Body of pancreas (tissue), 4 donors: ENCODE measurements at regions not wholly inside any gene's neighbourhood (a gene's known extent, or its start where the extent isn't known, plus 50 kb on each side); places are given as distances from the start of the nearest gene placed in this dataset.

ENCODE experiments used
- ATAC-seq: fragments of 150-250 bp; one replicate; pipeline ENCODE4 v1.9.1; 2016
- DNase-seq, 4 donors: peaks; one replicate each; pipeline ENCODE4 v3.0.0-alpha.2; 2019
- H3K27ac ChIP-seq, 4 donors: fragments of 200-600 bp; sonication (generic); 1 replicate in 3 of 4; 2 replicates in 1 of 4; pipeline versions ENCODE4 v1.5.1 to v1.6.1; 2016 to 2019; ENCODE audit warnings: mild to moderate bottlenecking in 1 of 4, mixed read lengths in 1 of 4, moderate library complexity in 1 of 4
- H3K27me3 ChIP-seq, 2 donors: fragments of 200-600 bp; sonication (generic); one replicate each; pipeline ENCODE4 v1.6.0; 2016; ENCODE audit warnings: mild to moderate bottlenecking in 1 of 2
- H3K36me3 ChIP-seq, 2 donors: fragments of 200-600 bp; sonication (generic); replicated peaks in 1 of 2; 2 replicates each; pipeline ENCODE4 v1.5.1; 2016; ENCODE audit warnings: low read depth in 2 of 2; ENCODE audit not compliant: insufficient read depth in 1 of 2
- H3K4me1 ChIP-seq: fragments of 200-600 bp; sonication (generic); one replicate; pipeline ENCODE4 v1.6.0; 2016
- H3K4me3 ChIP-seq, 2 donors: fragments of 200-600 bp; sonication (generic); 1 replicate in 1 of 2; 2 replicates in 1 of 2; pipeline ENCODE4 v1.5.1; 2016 to 2019
- H3K9me3 ChIP-seq, 3 donors: fragments of 200-600 bp; sonication (generic); 1 replicate in 2 of 3; 2 replicates in 1 of 3; pipeline ENCODE4 v1.5.1; 2016
- CTCF ChIP-seq, 7 experiments: fragments of 450-650 bp in 4 of 7; fragments of 200-600 bp in 3 of 7; sonication (generic) in 3 of 7; IDR thresholded peaks; one replicate each; pipeline ENCODE4 v1.5.1; 2016 to 2019; ENCODE audit warnings: antibody characterized with exemption in 7 of 7
- POLR2A ChIP-seq, 3 donors: fragments of 450-650 bp; IDR thresholded peaks; one replicate each; pipeline ENCODE4 v1.6.1; 2016; ENCODE audit warnings: antibody characterized with exemption in 3 of 3, mild to moderate bottlenecking in 2 of 3
- WGBS, 2 donors: methylation state at CpG; one replicate each; pipeline ENCODE4 v1.1.5; 2017; 5-methylcytosine and 5-hydroxymethylcytosine counted together
- intact Hi-C: fragments of 100-400 bp; cut with DNase I; formaldehyde crosslinking; loops from one replicate; pipeline ENCODE4 v1.15.1; 2023

DNA sequence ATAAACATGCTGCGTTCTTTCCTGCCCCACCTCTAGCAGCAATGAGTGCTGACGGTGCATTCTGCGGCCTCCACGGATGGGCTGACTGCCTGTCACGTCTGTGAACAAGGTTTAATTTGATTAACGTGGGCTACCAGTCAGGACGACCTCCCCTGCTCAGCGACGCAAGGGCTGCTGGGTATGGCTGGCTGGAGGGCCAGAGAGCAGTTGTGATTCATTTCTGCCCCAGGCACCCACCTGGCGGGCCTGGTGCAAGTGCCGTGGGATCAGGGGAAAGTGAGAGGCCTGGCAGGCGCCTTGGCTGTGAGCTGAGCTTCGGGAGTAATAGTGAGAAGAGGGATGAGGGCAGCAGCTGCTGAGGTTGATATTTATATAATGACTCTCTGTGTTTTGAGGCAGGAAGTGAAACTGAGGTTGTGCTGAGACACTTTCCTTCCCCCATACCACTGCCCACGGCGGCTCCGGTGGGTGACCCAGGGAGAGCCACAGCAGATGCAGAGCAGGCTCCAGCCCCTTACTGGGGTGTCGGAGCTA lies 190.4 kb upstream of the BCL6 start:
- intact Hi-C loops = no loop called here
- H3K27ac ChIP-seq = no peak overlapping the region
- no peak overlapping the region for H3K4me3 ChIP-seq
- ATAC-seq (no peak), DNase-seq (peak in 1 of 4 donors; percentile 6)
- WGBS, 2 donors = 79 to 89% methylated on average over 17 of the region's 17 CpGs
- TF ChIP-seq CTCF (IDR thresholded peaks at IDR 0.05) (no peak), POLR2A (IDR thresholded peaks at IDR 0.05) (no peak)
- H3K9me3 ChIP-seq = no peaks in the 10 kb centered on the region
- no peaks in the 10 kb centered on the region for H3K4me1 ChIP-seq
- H3K27me3 ChIP-seq = no peaks in the 10 kb centered on the region
- H3K36me3 ChIP-seq = no peaks in the 10 kb centered on the region

DNA sequence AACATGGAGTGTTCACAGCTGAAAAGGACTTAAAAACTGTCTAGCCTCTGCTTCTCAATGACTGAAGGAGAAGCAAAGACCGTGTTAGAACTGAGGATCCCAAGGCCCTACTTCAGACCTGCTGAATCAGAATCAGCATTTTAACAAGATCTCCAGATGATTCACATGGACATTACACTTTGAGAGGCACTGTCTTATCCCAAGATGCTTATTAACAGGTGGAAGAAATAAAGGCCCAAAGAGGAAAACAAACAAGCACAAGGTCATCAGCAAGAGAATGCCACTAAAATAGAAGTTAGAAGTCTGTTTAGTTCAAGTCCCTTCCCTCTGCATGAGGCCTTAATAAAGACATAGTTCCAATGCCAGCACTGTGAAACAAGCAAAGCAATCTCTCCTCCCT lies 191.4 kb upstream of the BCL6 start:
- no peak for ATAC-seq
- WGBS, 2 donors = 91 to 96% methylated on average over 1 of the region's 1 CpG
- Histone ChIP-seq H3K36me3 (no peaks in the 10 kb centered on the region), H3K27me3 (no peaks in the 10 kb centered on the region), H3K4me1 (no peaks in the 10 kb centered on the region), H3K9me3 (no peaks in the 10 kb centered on the region), H3K27ac (no peak overlapping the region), H3K4me3 (no peak overlapping the region)
- TF ChIP-seq CTCF (IDR thresholded peaks at IDR 0.05) (no peak), POLR2A (IDR thresholded peaks at IDR 0.05) (no peak)
- intact Hi-C loops = no loop called here
- no peak for DNase-seq

GRCh38 chr3:187939891-187940290 lies 194.6 kb upstream of the BCL6 start:
- H3K4me3 ChIP-seq = no peak overlapping the region

GRCh38 chr3:187941135-187941847 lies 196.0 kb upstream of the BCL6 start:
- H3K9me3 ChIP-seq = no peaks in the 10 kb centered on the region
- no peak for TF ChIP-seq POLR2A (IDR thresholded peaks at IDR 0.05)
- no peak for TF ChIP-seq CTCF (IDR thresholded peaks at IDR 0.05)
- no peak for ATAC-seq
- H3K4me1 ChIP-seq = no peaks in the 10 kb centered on the region
- H3K27ac ChIP-seq = no peak overlapping the region
- no peaks in the 10 kb centered on the region for H3K27me3 ChIP-seq
- WGBS, 2 donors = 70 to 81% methylated on average over 4 of the region's 4 CpGs
- H3K36me3 ChIP-seq = no peaks in the 10 kb centered on the region
- no peak overlapping the region for H3K4me3 ChIP-seq
- no peak for DNase-seq
- intact Hi-C loops = no loop called here

More at GRCh38 chr3:187939891-187940290, 194.6 kb upstream of the BCL6 start:
- Histone ChIP-seq H3K36me3 (no peaks in the 10 kb centered on the region), H3K27ac (no peak overlapping the region), H3K9me3 (no peaks in the 10 kb centered on the region), H3K4me1 (no peaks in the 10 kb centered on the region), H3K27me3 (no peaks in the 10 kb centered on the region)
- intact Hi-C loops = no loop called here
- DNase-seq = no peak
- TF ChIP-seq POLR2A (IDR thresholded peaks at IDR 0.05) (no peak), CTCF (IDR thresholded peaks at IDR 0.05) (no peak)
- 90 to 91% methylated on average over 2 of the region's 2 CpGs for WGBS, 2 donors
- no peak for ATAC-seq

DNA sequence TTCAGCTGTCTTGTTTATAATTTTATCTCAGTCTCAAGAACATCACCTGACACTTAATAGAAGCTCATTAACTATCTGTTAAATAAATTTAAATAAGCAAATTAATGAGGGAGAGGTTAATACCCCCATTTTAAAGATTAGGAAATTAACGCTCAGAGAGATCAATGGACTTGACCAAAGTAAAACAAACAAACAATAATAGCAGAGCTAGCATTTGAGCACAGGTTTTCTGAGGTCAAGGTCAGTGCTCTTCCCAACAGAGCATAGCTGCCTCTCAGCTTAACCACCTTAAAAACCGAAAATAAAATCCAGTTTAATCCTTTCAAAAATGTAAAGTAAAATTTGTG lies 196.6 kb upstream of the BCL6 start:
- no peaks in the 10 kb centered on the region for H3K36me3 ChIP-seq
- no peaks in the 10 kb centered on the region for H3K9me3 ChIP-seq
- H3K27ac ChIP-seq = no peak overlapping the region
- DNase-seq (no peak), ATAC-seq (no peak)
- intact Hi-C loops = no loop called here
- H3K4me3 ChIP-seq = no peak overlapping the region
- TF ChIP-seq CTCF (IDR thresholded peaks at IDR 0.05) = no peak
- no peak for TF ChIP-seq POLR2A (IDR thresholded peaks at IDR 0.05)
- H3K27me3 ChIP-seq = no peaks in the 10 kb centered on the region
- WGBS, 2 donors = 65 to 71% methylated on average over 2 of the region's 2 CpGs
- H3K4me1 ChIP-seq = no peaks in the 10 kb centered on the region
